ENCODE measurements at regions not wholly inside any gene's neighbourhood (a gene's known extent, or its start where the extent isn't known, plus 50 kb on each side); places are given as distances from the start of the nearest gene placed in this dataset.
"Not testable (repeated sequence)": the region's sequence is repeated elsewhere in the genome, so short reads cannot be mapped to it uniquely, and the experiment has no call there.

DNA sequence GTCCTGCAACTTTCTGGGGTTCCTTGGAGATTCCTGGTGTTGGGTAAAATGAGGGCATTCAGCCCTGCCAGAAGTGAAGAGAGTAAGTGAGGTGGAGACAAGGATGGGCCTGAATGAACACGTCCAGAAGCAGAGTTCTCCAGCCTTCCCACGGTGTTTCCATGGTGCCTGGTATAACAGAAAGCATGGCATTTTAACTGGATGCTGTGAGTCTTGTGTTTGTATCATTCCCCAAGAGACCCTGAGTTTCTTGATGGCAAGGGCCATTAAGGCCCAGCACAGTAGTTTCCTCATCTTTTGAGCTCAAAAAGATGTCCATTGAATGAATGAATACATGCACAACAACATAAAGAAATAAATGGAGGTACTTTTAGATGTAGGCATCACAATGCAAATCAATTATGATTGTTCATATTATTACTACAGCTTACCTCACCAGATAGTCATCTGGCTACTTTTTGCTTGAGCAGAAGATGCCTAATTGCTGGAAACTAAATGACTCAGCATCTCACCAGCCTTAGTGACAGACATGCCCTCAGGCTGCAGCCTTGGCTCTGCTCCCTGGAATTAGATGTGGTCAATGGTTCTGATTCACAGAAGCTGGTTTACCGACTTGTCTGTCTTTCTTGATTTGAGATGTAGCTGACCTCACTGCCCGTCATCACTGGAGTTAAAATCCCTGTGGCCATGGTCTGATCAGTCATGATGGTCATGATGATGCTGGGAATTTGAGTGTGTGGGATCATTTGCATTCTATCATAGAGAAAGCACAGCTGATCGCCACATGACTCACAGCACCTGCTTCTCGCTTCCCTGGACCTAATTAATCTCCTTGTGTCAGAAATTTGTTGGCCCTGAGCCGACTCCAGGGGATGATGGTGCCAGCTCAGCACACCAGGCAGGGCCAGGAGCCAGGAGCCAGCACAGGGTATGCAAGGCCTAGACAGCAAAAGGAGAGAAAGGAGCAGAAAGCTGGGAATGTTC, 83.9 kb downstream of the CXCL12 start:
- DNase-seq: no peak

DNA sequence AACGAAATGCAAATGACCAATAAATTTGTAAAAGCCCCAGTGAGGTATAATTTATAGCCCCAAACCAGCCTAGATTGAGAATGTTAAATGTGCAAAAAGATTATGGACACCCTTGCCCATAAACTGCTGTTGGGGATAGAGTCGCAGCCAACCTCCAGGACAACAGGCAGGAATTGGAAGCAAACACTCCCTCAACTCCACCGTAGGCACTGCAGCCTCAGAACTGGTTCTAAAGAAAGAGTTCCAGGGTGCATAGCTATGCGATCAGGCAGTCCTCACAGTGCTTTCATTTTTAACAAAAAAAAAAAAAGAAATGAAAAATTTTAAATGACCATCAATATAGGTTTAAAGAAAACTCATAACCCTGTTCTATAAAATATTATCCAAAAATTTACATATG, 86.2 kb downstream of the CXCL12 start:
- no peak for DNase-seq

DNA sequence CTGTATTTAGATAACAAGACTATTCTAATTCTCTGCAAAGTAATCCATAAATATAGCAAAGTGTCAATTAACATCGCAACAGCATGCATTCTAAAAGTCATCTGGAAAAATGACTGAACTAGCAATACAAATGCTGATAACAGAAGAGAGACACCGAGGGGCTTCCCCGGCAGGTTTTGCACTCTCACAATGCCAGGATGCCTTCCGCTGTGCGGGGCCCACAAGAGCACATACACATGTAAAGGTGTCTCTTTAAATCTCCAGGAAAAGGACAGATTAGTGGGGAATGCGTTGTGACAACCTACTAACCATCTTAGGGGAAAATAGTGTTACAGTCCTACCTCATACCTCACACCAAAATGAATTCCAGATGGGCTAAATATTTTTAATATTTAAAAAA, 86.9 kb downstream of the CXCL12 start:
- no peak for DNase-seq

DNA sequence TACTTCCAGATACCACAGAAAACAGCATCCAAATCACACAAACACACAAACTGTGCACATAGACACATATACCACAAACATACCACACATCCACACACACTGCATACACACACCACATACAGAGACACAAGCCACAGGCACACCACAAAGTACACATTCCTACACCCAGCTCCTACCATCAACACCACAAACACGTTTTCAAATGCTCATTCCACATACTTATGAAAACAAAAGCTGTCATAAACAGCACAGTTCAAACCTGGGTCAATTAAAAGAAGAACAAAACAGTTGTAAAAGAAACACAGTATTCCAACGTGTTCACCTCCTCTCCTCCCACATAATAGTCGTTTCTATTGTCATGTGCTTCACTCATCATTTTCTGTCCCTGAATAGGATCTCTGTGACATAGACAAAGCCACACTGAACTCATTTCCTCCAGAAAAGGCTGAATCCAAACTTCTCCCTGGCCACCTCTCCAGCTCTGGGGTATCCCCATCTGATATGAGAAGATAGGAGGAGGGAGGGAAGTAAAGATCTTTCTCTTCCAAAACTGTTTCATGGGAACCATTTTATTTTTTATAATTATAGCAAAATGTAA, 89.2 kb downstream of the CXCL12 start:
- no peak for DNase-seq

DNA sequence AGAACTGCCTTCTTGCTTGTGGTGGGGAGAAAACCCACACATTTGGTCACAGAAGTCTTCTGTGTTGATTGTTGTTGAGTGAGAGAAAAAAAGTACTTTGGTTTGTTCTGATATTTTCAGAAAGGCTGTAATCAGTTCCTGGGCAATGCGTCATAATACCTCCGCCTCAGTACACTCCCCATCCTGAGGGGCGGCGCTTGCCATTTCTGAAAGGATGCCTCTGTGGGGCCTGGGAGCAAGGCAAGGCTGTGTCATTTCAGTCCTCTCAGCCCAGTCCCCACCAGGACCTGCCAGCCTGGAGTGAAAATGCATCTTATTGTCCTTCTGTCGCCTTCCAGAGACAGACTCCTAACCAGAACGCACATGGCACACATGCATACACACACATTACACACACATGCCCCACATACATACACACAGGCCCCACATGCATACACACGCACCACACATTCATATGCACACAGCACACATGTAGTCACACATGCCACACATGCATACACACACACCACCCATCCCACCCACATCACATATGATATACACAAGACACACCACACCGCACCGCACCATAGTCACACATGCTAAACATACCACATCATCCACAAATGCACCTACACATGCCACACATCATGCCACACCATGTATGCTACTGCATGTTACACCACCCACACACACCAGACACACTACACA, 90.0 kb downstream of the CXCL12 start:
- DNase-seq: no peak

DNA sequence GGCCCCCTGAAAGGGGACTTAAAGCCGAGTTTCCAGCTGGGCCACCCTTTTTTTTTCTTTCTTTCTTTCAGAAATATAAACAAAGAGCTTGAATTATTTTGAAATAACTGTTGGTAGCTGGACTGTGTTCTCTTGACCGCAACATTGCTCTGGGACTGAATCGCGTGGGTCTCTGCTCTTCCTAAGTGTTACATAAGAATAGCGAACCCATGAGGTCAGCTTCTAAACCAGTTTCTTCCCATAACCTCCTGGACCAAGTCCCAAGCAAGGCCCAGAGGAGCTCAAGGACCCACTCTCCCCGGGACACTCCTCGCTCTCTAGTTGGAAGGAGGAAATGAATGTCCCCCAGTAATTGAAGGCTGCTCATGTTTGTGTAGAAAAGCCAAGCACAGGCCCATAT, 91.1 kb downstream of the CXCL12 start:
- no peak for DNase-seq

DNA sequence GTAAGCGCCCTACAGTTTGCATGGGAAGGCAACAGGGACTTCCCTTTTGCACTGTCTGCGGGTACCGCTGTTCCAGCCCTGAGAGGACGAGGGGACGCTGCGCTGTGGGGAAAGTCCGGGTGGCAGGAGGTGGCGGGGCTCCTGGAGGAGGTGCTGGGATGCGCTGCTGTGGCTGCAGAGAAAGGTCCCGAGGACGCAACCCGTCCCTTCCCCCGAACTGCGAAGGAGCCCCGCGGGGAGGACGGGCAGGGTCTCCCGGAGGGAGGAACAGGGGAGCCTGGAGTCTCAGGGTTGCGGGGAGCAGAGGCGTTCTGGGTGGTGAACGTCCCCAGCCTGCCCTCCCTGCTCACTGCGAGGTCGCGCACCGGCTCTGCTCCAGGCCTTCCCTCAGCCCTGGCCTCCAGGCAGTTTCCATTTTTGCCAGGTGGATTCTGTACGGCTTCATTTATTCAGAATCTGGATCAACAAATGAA, 91.6 kb downstream of the CXCL12 start:
- no peak for DNase-seq

DNA sequence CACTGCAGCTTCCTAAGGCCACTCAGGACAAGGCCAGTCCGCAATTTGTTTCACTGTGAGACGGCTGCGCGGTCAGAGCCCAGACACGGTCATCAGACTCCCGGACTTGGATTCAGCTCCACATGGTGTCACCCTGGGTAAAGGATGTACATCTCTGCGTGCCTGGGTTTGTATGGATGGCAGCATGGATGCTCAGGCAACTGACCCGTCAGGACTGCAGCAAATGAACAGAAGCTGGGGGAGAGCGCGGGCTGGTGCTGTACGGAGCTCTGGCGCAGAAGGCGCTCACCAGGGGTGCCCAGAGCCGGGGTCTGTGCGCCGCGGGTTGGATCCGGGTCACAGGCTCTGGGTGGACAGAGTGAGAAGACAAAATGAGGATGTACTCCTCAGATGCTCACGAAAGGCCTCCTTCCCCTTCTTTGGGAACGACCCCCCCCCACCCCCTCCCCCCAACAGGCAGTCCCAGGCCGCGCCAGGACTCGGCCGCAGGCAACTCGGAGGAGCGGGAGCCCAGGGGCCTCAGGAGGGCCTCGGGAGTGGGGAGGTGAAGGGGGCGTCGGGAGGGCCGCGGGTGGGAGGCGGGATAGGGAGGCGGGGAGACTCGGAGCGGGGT, 92.4 kb downstream of the CXCL12 start:
- DNase-seq: no peak

DNA sequence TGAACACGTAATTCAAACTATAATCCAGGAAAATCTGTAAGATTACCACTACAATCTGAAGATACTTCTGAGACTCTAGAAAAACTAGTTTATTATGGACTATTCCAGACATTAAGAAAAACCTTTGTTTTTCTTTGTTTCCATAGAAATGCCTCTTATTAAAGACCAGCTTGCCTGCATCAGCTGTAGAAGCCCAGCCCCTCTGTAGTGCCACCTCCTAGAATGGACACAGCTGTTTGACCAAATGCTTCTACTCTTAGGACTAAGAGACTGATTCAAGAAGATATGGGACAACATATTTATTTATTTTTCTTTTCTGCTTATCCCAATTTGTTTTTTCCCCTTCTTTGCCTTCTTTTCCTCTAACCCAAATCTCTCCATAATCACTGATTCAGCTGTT, 93.8 kb downstream of the CXCL12 start:
- DNase-seq: no peak

DNA sequence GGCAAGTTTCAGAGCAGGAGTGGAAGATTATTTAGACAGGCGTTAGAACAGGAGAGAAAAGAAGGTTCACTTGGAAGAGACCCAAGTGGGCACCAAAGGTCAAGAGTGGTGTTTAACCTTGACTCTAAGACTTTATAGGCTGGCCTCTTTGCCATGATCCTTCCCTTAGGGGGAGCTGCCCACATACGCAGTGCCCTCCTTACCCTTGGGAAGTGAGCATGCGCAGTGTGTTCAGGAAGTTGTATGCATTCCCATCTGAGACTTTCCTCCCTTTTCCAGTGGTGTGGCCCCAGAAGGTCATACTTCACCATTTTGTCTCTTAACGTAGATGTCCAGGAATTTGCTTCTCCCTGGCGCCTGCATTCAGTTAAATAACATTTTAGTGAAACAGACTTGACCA, 95.8 kb downstream of the CXCL12 start:
- no peak for DNase-seq

DNA sequence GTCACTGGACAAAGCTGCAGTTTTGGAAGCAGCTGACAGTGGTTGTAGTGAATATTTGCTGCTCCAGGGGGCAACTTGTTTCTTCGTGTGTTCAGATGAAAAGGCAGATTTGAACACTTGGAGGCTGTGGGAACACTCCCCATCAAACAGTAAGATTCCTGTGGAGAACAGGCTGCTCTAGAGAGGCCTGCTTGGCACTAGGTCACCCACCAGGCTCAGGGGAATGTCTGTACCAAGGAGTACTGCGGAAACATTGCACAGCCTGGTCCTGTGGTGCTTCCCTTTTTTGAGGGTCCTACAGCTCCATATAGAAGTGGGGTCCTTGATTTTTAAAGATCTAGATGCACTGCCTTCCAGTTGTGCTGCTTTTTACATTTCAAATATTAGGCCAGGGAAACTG, 97.5 kb downstream of the CXCL12 start:
- DNase-seq: no peak

DNA sequence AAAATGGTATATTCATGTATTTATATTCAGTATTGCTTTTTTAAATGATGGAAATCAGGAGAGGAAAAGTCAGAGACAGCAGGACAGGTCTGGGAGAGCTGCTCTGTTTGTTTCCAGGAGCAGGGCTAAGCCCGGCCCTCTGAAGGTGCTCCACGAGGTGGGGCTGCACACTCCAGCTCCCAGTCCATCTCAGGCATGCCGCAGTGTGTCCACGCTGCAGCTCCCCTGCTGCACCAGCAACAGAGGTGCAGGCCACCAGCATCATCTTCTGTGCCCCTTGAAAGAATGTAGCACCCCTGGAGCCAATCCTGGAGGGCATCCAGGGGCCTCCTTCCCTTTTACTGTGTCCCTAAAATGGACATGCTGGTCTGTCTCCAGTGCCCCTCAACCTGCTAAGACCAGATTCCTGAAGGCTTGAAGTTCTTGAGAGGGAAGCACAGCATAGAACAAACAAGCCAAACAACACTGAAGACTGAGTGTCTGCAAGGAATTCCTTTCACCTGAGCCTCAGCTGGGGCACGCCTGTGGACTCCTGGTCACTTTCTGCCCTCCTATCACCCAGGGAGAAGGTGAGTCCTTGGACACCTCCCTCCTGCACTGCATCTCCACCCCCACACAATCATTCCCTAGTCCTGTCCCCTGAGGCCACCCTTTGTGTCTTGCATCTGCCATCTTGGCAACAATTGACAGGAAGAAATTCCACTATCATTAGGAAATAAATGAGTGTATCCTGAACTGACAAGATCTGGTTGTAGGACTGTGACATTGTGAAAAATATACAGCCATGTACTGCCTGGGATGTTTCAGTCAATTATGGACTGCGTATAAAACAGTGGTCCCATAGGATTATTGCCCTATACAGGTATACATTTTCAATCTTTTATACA, 100.5 kb downstream of the CXCL12 start:
- DNase-seq: no peak

DNA sequence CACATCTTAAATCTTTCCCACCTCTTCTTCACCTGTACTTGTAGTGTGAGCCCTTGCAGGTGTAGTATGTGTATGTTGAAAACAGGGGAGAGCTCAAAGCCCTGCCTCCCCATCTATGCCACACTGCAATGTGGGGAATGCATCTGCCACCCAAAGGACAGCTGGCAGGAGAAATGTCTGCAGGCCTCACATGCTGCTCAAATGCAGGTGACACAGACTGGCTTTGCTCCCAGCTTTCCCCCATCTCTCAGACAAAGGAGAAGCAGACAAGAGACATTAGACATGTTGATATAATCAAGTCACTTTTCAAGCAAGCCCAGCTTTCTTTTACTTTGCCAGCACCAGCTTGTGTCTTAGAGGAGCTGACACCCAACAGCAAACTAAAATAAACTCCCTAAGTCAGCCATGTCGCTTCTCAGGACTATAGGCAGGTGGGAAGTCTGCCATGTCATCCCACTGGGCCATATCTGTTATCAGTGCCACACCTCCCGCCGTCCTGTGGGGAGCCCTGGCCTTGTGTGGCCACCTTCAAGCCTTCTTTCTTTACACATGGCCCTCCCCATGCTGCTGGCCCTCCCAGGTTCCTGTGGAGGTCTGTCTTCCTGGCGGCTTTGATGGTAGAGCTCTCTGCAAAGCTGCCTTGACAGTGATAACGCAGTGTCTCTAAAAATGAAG, 102.1 kb downstream of the CXCL12 start:
- DNase-seq: no peak

DNA sequence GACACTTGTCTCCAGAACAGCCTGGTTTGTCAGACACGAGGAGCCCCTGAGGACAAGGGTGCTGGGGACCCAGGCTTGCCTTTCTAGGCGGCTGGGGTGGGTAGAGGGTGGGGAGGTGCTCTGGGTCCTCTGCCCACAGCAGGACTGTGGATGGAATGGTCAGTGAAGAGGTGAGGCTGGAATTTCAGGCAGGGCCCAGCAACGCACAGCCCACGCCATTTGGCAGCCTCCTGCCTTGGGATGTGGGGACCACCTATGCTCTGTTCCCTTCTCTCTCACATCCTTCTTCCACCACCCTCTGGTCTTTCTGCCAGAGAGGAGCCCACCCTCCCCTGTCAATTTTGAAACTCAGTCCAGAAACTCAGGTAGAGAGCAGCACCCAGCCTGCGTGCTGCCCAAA, 103.2 kb downstream of the CXCL12 start:
- no peak for DNase-seq

DNA sequence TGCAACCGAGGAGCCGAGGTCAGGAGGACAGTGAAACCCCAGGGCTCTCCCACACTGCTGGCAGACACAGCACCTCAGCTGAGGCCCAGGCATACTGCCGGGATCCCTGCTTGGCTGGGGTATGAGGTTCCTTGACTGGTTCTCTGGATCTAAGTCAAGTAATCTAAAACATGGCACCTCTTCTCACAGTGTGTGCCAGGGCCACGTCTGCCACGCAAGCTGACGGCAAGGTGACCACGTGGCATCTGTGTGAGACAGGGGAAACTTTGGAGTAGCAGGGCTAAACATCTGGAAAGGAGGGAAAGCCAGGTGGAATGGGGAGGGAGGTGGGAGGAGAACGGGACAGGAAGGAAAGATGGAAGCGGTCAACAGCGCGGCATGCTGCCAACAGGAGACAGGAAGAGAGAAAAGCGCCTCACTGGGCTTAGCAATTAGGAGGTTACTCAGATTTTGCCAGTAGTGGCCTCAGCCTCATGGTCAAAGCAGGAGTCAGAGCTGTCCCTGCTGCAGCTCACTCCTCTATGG, 103.7 kb downstream of the CXCL12 start:
- no peak for DNase-seq

DNA sequence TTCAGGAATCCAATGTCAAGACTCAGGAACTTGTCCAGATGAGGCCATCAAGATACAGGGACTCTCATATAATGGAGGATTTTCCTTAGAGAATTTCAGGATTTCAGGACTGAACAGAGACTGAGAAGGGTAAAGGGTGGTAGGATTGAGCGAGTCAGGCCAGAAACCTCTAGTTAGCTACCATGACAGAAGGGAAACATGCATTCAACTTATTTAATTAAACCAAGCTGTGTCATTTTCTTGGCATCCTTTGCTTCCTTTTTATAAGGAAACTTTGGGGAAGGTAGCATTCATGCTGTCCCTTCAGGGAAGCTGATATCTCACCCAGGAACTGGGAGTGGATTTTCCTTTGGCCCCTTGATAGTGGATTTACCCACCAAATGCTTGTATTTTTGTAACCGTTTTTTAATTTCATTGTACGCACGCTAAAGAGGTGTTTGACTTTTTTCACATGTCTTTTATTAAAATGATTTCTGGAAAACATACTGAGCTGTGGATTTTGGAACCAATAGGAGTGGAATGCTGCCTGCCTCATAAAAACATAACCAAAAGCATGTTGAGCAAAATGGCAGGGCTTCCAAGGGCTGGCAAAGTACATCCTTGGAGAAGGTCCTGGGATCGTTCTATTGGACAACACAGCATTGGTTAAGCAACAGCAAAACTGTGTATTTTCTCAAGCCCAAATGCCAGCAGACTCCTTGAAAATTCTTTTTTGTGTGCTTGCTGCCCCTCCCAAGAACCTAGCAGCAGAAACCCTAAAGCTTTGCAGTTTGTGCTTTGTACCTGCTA, 104.5 kb downstream of the CXCL12 start:
- no peak for DNase-seq

DNA sequence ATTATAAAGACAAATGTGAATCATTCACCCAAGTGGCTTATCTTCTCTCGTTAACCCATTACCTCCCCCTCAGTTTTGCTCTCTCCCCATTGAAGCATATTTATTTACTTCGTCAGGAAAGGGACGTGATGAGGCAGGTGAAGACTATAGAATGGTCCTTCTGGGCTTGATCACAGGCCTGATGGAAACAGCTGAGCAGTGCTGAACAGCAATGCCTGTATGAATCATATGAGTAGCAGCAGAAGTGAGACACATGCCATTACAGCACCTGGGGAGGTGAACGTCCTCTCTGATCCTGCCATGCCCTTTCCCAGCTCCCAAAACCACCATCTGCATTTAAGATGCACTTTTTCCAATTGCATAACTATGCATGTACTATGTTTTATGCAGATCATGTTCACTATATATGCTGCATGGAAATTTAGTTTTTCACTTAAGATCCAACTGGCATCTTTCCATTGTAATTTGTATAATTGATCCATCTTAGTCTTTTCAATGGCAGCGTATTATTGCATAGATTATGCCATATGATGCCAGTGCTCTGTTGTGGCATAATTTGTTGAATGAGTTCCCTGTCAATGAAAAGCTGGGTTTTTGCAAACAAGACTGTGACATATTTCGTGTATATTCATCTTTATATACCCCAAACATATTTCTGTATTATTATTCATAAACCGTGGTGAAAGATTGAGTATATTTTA, 105.3 kb downstream of the CXCL12 start:
- DNase-seq: no peak

DNA sequence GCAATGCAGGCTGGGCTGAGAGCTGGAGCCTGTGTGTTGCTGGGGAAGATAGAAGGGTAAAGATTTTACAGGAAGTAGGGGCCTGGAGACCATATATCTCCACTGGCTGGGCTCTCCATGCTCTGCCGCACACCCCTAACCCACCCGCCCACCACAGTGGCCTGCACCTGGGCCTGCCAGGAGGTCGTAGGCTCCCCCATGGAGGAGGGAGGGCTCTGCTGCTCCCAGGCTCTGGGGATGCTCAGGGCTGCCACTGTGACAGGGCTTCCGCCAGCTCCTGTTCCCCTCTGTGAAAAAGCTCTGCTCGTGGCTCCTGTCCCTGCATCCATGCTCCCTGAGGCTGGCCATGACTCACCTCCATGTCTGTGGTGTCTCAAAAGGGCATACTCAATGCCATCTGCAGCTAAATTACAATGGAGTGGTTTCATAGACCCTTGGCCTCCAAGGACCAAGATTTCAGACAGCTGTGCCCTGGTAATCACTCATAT, 106.0 kb downstream of the CXCL12 start:
- no peak for DNase-seq

DNA sequence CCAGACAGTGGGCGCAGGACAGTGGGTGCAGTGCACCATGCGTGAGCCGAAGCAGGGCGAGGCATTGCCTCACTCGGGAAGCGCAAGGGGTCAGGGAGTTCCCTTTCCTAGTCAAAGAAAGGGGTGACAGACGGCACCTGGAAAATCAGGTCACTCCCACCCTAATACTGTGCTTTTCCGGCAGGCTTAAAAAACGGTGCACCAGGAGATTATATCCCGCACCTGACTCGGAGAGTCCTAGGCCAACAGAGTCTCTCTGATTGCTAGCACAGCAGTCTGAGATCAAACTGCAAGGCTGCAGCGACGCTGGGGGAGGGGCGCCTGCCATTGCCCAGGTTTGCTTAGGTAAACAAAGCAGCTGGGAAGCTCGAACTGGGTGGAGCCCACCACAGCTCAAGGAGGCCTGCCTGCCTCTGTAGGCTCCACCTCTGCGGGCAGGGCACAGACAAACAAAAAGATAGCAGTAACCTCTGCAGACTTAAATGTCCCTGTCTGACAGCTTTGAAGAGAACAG, 116.4 kb downstream of the CXCL12 start:
- not testable (repeated sequence) for DNase-seq

Measured in activated effector memory CD4-positive, alpha-beta T cell treated with Interleukin-2 at 50 U/mL for 16 hours (primary cell).